Natural killer cell treated with Interleukin-12 subunit alpha and Interleukin-12 subunit beta and Interleukin-15 and Interleukin-18, amount 100 ng/mL, for 72 hours (primary cell): ENCODE measurements at regions not wholly inside any gene's neighbourhood (a gene's known extent, or its start where the extent isn't known, plus 50 kb on each side); places are given as distances from the start of the nearest gene placed in this dataset.

ENCODE experiments used
- ATAC-seq, 2 donors: fragments of 150-1000 bp; cut with Tn5 transposase in 1 of 2; sonication (Bioruptor Pico), chemical (Tn5 transposase) in 1 of 2; 2 replicates each; pipeline ENCODE4 v1.10.0; 2021
- DNase-seq: peaks from one replicate; pipeline ENCODE4 v3.0.0; 2022; ENCODE audit warnings: low spot score
- H3K27ac Mint-ChIP-seq, 2 donors: 1 replicate in 1 of 2; 2 replicates in 1 of 2; pipeline ENCODE4 v1.8.0; 2022; ENCODE audit warnings: mixed read lengths in 2 of 2, mild to moderate bottlenecking in 1 of 2, moderate library complexity in 1 of 2
- H3K27me3 Mint-ChIP-seq, 2 donors: 1 replicate in 1 of 2; 2 replicates in 1 of 2; pipeline ENCODE4 v1.8.0; 2022; ENCODE audit warnings: mixed read lengths in 2 of 2
- H3K36me3 Mint-ChIP-seq: one replicate; pipeline ENCODE4 v1.8.0; 2022; ENCODE audit warnings: mixed read lengths
- H3K4me1 Mint-ChIP-seq, 2 donors: 1 replicate in 1 of 2; 2 replicates in 1 of 2; pipeline ENCODE4 v1.8.0; 2022; ENCODE audit warnings: low read depth in 2 of 2, mixed read lengths in 2 of 2, mild to moderate bottlenecking in 1 of 2
- H3K4me3 Mint-ChIP-seq: one replicate; pipeline ENCODE4 v1.8.0; 2022; ENCODE audit warnings: mixed read lengths
- H3K9me3 Mint-ChIP-seq: 2 replicates; pipeline ENCODE4 v1.8.0; 2022; ENCODE audit warnings: mixed read lengths

DNA sequence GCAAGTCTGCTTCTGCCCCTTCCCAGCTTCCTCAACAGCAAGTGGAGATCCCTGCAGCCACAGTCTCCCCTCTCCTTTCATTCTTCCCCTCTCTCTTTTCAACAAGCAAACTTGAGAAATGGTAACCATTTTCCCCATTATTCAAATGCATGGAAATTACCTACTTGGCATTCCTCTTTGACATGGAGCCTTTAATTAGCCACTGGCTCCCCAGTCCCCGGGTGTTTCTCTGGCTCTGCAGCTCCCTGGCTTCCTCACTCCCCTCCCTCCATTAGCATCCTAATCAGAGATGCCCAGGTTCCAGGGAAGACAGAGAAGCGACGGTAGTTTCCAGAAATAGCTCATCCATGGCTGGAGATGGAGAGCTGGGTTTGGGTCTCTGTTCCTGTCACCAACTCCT lies 116.0 kb downstream of the CCT6B start:
- Mint-ChIP-seq H3K4me1 (no peaks in the 10 kb centered on the region), H3K9me3 (no peaks in the 10 kb centered on the region), H3K27ac (no peak overlapping the region), H3K4me3 (no peak overlapping the region), H3K27me3 (peaks cover 0 to 6% of the 10 kb centered on the region in 2 donors), H3K36me3 (no peaks in the 10 kb centered on the region)
- no peak for ATAC-seq
- DNase-seq = no peak

DNA sequence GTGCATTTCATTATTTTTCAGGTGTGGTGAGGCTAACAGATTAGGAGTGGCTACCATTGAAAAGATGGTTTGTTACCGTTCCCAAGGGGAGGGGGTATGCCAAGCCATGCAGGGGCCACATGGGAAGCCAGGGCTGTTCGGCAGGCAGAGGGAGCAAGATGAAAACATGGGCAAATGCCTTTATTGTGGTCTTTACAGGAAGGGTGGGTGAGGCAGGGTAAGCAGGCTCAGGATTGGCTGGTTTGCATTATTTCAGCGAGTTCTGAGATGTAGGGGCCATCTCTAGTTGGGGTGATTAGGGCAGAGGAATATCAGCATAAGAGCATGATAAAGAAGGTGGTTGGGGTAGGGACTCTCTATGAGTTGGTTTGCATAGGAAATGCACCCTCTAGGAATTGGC lies 117.6 kb downstream of the CCT6B start:
- Mint-ChIP-seq H3K27ac (no peak overlapping the region), H3K4me3 (no peak overlapping the region), H3K36me3 (no peaks in the 10 kb centered on the region), H3K27me3 (peaks cover 0 to 6% of the 10 kb centered on the region in 2 donors), H3K4me1 (no peaks in the 10 kb centered on the region), H3K9me3 (no peaks in the 10 kb centered on the region)
- ATAC-seq (no peak), DNase-seq (no peak)

DNA sequence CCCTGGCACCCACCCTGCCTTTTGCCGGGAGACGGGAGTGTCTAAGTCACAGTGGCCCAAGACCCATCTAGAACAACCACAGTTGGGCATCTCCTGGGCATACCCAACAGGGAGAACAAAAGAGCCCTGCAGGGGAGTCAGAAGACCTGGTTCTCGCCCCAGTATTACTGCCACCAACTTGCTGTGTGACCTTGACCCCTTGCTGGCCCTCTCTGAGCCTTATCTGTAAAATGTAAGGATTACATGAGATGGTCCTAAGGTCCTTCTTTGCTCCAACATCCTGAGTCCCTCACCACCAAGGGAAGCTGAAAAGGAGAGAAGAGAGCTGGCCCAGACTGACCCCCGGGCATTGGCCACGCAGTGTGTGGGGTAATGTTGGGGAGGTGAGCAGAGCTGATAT lies 119.0 kb downstream of the CCT6B start:
- ATAC-seq (no peak), DNase-seq (peak; percentile 44)
- Mint-ChIP-seq H3K27ac (no peak overlapping the region), H3K27me3 (peaks cover 0 to 9% of the 10 kb centered on the region in 2 donors), H3K4me1 (no peaks in the 10 kb centered on the region), H3K4me3 (no peak overlapping the region), H3K36me3 (no peaks in the 10 kb centered on the region), H3K9me3 (no peaks in the 10 kb centered on the region)

DNA sequence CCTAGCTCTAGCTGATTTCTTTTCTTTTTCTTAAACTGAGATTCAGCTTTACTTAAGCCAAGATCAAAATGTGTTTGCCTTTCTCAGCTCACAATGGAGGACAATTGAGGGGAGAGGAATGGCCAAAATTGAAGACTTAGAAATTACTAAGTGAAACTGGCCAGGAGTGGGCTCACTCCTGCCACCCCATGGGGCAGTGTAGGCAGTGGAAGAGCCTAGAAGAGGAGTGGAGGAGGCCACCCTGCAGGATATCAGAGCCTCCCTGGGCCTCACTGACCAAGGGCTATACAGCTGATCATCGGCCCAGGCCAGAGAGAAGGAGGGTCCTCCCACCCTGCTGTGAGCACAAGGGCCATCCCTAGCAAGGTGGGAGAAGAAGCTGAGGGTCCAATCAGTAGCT lies 119.8 kb downstream of the CCT6B start:
- H3K4me3 Mint-ChIP-seq = no peak overlapping the region
- DNase-seq (no peak), ATAC-seq (no peak)
- no peaks in the 10 kb centered on the region for H3K9me3 Mint-ChIP-seq
- no peaks in the 10 kb centered on the region for H3K36me3 Mint-ChIP-seq
- no peaks in the 10 kb centered on the region for H3K4me1 Mint-ChIP-seq
- H3K27me3 Mint-ChIP-seq = peaks cover 0 to 10% of the 10 kb centered on the region in 2 donors
- H3K27ac Mint-ChIP-seq = no peak overlapping the region

DNA sequence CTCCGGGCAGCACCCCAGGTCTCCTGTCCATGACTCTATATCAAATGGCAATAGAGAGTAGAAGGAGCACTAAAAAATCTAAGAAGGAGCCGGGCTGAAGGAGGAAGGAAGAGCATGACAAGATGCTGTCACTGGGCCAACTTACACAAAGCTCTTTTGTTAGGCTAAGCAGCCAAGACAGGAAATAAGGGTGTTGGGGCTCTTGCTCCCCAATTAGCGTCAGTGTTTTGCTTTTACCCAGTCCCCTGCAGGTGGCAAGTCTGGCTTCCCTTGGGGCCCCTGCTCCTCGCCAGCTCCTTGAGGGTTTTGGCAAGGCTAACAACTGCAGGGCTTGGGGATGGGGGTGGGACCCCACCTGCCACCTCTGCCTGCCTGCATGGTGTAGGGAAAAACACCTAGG lies 120.5 kb downstream of the CCT6B start:
- H3K4me1 Mint-ChIP-seq = no peaks in the 10 kb centered on the region
- no peaks in the 10 kb centered on the region for H3K9me3 Mint-ChIP-seq
- peak; percentile 41 for DNase-seq
- no peak for ATAC-seq
- peaks cover 0 to 10% of the 10 kb centered on the region in 2 donors for H3K27me3 Mint-ChIP-seq
- no peak overlapping the region for H3K4me3 Mint-ChIP-seq
- no peak overlapping the region for H3K27ac Mint-ChIP-seq
- H3K36me3 Mint-ChIP-seq = no peaks in the 10 kb centered on the region

DNA sequence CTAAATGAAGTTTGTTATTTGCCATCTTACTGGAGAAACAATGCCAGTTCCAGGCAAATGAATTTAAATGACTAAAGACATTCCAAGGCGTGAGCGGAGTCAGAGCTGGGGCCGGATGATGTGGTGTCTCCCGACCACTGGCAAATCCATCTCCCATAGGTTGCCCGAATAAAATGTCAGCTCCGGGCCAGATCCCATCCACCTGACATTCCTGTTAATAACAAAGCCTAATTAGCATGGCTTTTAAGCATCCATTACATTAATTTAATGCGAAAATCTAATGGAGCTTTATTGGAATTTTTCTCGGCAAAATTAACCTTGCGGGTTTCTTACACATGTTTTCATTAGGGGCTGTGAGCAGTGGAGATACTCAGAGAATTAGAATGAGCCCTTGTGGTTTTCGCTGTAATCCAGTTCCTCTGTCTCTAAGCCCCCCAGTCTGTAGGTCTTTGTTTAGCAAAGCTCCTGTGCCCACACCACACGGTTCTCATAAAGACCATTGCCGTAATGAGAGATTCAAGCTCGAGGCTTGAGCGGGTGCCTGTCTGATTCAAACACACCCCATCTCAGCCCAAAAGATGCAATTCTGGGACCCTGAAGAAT lies 123.3 kb downstream of the CCT6B start:
- Mint-ChIP-seq H3K27ac (no peak overlapping the region), H3K36me3 (no peaks in the 10 kb centered on the region), H3K27me3 (peaks cover 8 to 10% of the 10 kb centered on the region in 2 donors), H3K9me3 (no peaks in the 10 kb centered on the region), H3K4me1 (no peaks in the 10 kb centered on the region), H3K4me3 (no peak overlapping the region)
- DNase-seq = no peak
- no peak for ATAC-seq

DNA sequence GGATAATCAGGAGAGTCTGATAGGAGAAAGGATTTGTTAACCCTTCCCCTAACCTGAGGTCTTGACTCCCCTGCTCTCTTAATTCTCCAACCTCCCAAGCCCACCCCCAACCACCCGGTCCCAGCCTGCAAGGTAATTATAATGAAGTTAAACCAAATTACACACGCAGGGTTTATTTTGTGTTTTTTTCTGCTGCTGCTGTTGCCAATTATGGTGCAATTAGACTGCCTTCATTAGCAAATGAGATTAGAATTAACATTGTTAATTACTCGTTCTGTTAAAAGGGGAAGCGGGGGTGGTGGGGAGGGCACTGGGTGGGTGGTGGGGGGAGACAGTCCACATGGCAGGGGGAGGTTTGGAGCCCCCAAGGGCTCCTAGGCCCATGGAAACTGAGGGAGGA lies 128.9 kb downstream of the CCT6B start:
- Mint-ChIP-seq H3K4me3 (no peak overlapping the region), H3K27me3 (peaks cover 24 to 27% of the 10 kb centered on the region in 2 donors), H3K36me3 (no peaks in the 10 kb centered on the region), H3K9me3 (no peaks in the 10 kb centered on the region), H3K4me1 (no peaks in the 10 kb centered on the region), H3K27ac (no peak overlapping the region)
- no peak for ATAC-seq
- DNase-seq = peak; percentile 44

DNA sequence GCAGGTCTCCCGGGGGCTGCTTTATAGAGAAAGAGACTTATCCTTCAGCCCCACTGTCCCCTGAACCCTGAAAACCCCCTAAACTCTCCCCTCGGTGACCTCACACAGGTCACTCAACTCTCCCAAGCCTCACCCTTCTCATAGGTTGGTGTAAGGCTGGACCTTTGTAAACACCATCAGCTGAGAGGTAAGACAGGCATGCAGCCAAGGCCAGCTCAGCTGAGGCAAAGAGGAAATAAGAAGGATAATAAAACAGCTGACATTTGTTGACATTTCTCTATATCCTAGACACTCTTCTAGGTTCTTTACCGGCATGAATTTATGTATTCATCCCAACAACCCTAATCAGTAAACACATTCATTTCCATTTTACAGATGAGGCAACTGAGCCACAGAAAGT lies 134.3 kb downstream of the CCT6B start:
- no peak overlapping the region for H3K27ac Mint-ChIP-seq
- H3K4me3 Mint-ChIP-seq = no peak overlapping the region
- no peak for ATAC-seq
- peak; percentile 15 for DNase-seq
- peaks cover 16 to 28% of the 10 kb centered on the region in 2 donors for H3K27me3 Mint-ChIP-seq
- no peaks in the 10 kb centered on the region for H3K4me1 Mint-ChIP-seq
- no peaks in the 10 kb centered on the region for H3K36me3 Mint-ChIP-seq
- H3K9me3 Mint-ChIP-seq = no peaks in the 10 kb centered on the region

DNA sequence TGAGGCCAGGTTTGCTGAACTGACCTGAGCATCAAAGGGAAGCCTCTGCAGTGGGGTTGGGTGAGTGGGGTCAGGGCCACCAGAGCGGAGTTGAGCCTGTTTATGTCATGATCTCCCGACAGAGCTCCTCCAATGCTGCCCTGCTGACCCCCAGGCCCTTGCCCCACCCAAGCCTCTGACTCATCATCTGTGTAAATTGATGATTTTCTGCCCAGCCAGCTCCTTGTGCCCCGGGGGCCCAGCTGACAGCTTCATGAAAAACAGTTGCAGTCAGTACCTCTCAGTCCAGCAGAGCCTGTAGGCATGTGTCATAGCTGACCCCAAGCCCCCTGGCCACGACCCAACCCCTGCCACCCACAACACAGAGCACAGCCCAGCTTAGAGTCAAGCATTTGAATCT lies 134.9 kb downstream of the CCT6B start:
- H3K27me3 Mint-ChIP-seq = peaks cover 16 to 25% of the 10 kb centered on the region in 2 donors
- H3K4me1 Mint-ChIP-seq = no peaks in the 10 kb centered on the region
- no peaks in the 10 kb centered on the region for H3K36me3 Mint-ChIP-seq
- H3K4me3 Mint-ChIP-seq = no peak overlapping the region
- H3K9me3 Mint-ChIP-seq = no peaks in the 10 kb centered on the region
- H3K27ac Mint-ChIP-seq = no peak overlapping the region
- DNase-seq = peak; percentile 26
- no peak for ATAC-seq

DNA sequence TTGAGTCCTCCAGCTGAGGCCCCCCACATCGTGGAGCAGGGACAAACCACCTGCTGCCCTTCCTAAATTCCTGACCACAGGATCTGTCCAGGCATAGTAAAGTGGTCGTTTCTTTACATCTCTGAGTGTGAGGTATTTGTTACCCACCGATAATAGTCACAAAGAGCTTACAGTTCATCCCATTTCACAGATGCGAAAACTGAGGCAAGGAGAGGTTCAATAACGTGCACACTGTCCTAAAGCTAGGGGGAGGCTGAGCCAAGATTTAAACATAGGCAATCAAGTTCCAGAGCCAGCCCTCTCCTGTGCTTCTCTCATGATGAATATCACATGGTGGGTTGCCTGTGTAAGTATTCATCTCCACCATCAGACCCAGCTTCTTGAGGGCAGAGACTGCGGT lies 135.4 kb downstream of the CCT6B start:
- Mint-ChIP-seq H3K4me1 (no peaks in the 10 kb centered on the region), H3K4me3 (no peak overlapping the region), H3K36me3 (no peaks in the 10 kb centered on the region), H3K27me3 (peaks cover 18 to 26% of the 10 kb centered on the region in 2 donors), H3K9me3 (no peaks in the 10 kb centered on the region), H3K27ac (no peak overlapping the region)
- no peak for ATAC-seq
- DNase-seq = no peak

DNA sequence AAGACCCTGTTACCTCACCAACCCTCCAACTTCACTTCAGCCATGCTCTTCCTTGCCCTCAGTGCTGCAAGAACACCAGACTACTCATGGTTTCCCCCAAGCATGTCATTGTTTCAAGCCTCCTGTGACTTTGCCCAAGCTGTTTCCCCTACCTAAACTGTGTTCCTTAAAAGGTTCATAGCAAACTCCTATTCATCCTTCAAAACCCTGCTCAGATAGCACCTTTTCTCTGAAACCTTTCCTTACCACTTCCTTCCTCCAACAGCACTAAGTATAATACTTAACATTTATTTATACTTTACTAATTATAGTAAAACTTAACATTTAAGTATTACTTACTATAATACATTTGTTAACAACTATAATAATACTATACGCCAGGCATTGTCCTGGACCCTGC lies 136.2 kb downstream of the CCT6B start:
- no peaks in the 10 kb centered on the region for H3K9me3 Mint-ChIP-seq
- ATAC-seq (no peak), DNase-seq (no peak)
- no peak overlapping the region for H3K27ac Mint-ChIP-seq
- H3K4me3 Mint-ChIP-seq = no peak overlapping the region
- peaks cover 3% of the 10 kb centered on the region in 2 donors for H3K4me1 Mint-ChIP-seq
- no peaks in the 10 kb centered on the region for H3K36me3 Mint-ChIP-seq
- peaks cover 17 to 29% of the 10 kb centered on the region in 2 donors for H3K27me3 Mint-ChIP-seq

DNA sequence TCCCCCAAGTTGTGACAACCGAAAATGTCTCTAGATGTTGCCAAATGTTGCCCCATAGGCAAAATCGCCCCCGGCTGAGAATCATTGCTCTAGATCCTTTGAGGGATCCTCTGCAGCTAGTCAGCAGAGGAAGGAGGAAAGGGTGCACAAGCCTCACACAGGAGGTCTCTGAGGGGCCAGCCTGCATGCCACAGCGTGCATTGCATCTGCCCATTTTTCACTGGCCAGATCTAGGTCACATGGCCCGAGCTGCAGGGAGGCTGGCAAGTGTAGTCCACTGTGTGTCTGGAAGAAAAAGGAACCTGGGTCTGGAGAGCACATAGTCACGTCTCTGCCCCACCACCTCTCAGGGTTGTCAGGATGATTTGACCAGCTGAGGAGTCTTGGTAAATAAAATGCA lies 138.2 kb downstream of the CCT6B start:
- H3K4me3 Mint-ChIP-seq = no peak overlapping the region
- DNase-seq (peak; percentile 53), ATAC-seq (no peak)
- no peaks in the 10 kb centered on the region for H3K36me3 Mint-ChIP-seq
- peaks cover 21 to 30% of the 10 kb centered on the region in 2 donors for H3K27me3 Mint-ChIP-seq
- peaks cover 4 to 5% of the 10 kb centered on the region in 2 donors for H3K4me1 Mint-ChIP-seq
- H3K9me3 Mint-ChIP-seq = no peaks in the 10 kb centered on the region
- H3K27ac Mint-ChIP-seq = no peak overlapping the region

DNA sequence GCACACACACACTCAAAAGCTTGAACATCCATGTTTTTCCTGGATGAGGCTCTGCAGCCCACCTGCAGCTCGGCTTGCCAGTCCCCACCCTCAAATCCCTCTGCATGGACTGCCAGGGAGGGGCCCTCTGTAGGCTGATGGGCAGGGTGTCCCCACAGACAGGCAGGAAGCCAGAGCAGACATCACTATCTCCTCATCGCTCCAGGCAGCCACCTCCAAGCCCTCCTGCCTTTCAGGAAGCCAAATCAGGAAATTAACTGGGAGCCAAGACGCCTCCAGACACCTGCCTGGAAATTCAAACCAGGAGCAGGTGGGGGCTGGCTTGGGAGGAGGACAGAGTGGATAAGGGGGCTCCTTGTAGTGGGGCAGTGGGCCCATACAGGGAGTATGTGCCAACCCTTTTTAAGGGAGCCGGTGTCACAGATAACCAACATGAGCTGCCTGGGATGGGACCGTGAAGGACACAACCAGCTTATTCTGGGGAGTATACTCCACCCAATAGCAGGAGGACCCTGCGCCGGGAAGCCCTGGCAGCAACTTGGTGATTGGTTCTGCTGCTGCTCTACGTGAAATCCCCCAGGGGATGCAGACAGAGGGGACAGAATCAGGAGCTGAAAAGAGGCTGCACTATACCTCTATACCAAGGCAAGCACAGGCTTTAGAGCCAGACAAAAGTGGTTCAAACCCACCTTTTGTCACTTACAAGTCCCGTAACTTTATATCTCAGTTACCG lies 139.1 kb downstream of the CCT6B start:
- H3K4me1 Mint-ChIP-seq = peaks cover 4 to 5% of the 10 kb centered on the region in 2 donors

DNA sequence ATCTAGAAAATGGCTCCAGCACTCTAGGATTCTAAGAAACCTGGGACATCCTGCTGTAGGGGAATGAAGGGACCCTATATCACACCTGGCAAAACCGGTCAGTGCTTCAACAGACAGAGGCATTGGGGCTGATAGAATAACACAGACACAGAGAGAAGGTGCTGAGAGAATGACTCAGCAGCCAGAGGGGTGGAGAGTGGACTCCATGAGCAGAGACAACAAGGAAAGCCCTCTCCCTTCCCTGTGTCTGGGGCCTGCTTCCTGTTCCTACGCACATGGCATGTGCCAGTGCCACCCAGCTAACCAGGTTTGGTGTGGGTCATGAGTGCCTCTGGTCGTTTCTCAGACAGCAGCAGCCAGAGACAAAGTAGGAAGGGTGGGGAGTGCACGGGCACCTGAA lies 140.3 kb downstream of the CCT6B start:
- Mint-ChIP-seq H3K36me3 (no peaks in the 10 kb centered on the region), H3K9me3 (no peaks in the 10 kb centered on the region), H3K4me3 (no peak overlapping the region), H3K27ac (no peak overlapping the region), H3K27me3 (peaks cover 22 to 32% of the 10 kb centered on the region in 2 donors), H3K4me1 (peaks cover 4 to 5% of the 10 kb centered on the region in 2 donors)
- no peak for ATAC-seq
- peak; percentile 26 for DNase-seq

More for the DNA sequence above, 139.1 kb downstream of the CCT6B start:
- ATAC-seq (no peak), DNase-seq (peak; percentile 45)
- Mint-ChIP-seq H3K27me3 (peaks cover 22 to 33% of the 10 kb centered on the region in 2 donors), H3K9me3 (no peaks in the 10 kb centered on the region), H3K36me3 (no peaks in the 10 kb centered on the region), H3K4me3 (no peak overlapping the region), H3K27ac (no peak overlapping the region)
